IMR-90 (cell line): ENCODE measurements at regions not wholly inside any gene's neighbourhood (a gene's known extent, or its start where the extent isn't known, plus 50 kb on each side); places are given as distances from the start of the nearest gene placed in this dataset.

Experiments
- ATAC-seq: fragments of 200-7000 bp; cut with Tn5 transposase; 2 replicates; pipeline ENCODE4 v1.9.1; 2020; ENCODE audit warnings: low read depth, mild to moderate bottlenecking, moderate library complexity
- BruUV-seq: library from RNA; stranded (reverse); fragments of 400-500 nt; replicated peaks from 2 replicates; lab custom pipeline; 2021; lab: Mats Ljungman, UMichigan
- CTCF ChIA-PET: fragments of 300-600 bp; formaldehyde crosslinking; extraction: SDS; loops from one replicate; lab custom pipeline; 2021; ENCODE audit warnings: antibody characterized with exemption; lab: Yijun Ruan, JAX
- POLR2A ChIA-PET: fragments of 300-600 bp; sonication (Branson Sonifier 250); formaldehyde crosslinking; loops from one replicate; lab custom pipeline; 2022; ENCODE audit warnings: antibody characterized with exemption; ENCODE audit not compliant: unreplicated experiment; lab: Charles Lee
- DNase-seq: peaks from one replicate; pipeline ENCODE4 v3.0.0; 2013
- H2AFZ ChIP-seq: replicated peaks from 2 replicates; pipeline ENCODE3; 2013; ENCODE audit warnings: low read length, mild to moderate bottlenecking; ENCODE audit not compliant: poor library complexity
- H2AK5ac ChIP-seq: 2 replicates; pipeline ENCODE4 v1.6.1; 2013; ENCODE audit warnings: low read depth, low read length, inconsistent platforms
- H2AK9ac ChIP-seq: replicated peaks from 2 replicates; pipeline ENCODE3; 2013; ENCODE audit warnings: mild to moderate bottlenecking, low read depth, low read length, moderate library complexity; ENCODE audit not compliant: poor library complexity
- H2BK120ac ChIP-seq: 2 replicates; pipeline ENCODE4 v1.6.1; 2013; ENCODE audit warnings: low read depth, low read length, inconsistent platforms
- H2BK15ac ChIP-seq: 3 replicates; pipeline ENCODE4 v1.6.1; 2013; ENCODE audit warnings: low read depth, low read length, inconsistent platforms
- H2BK20ac ChIP-seq: 2 replicates; pipeline ENCODE4 v1.6.1; 2013; ENCODE audit warnings: low read depth, mild to moderate bottlenecking, inconsistent platforms, low read length, moderate library complexity
- H2BK5ac ChIP-seq: 2 replicates; pipeline ENCODE4 v1.6.1; 2013; ENCODE audit warnings: mild to moderate bottlenecking, low read depth, low read length, inconsistent platforms; ENCODE audit not compliant: poor library complexity, severe bottlenecking
- H3K14ac ChIP-seq: replicated peaks from 2 replicates; pipeline ENCODE4 v1.6.1; 2013; ENCODE audit warnings: low read depth, low read length, inconsistent platforms
- H3K18ac ChIP-seq: 2 replicates; pipeline ENCODE4 v1.6.1; 2013; ENCODE audit warnings: low read depth, low read length, control low read depth
- H3K23ac ChIP-seq: 2 replicates; pipeline ENCODE4 v1.6.1; 2013; ENCODE audit warnings: low read depth, low read length, inconsistent platforms
- H3K27ac ChIP-seq: 2 replicates; pipeline ENCODE4 v1.5.1; 2013; ENCODE audit warnings: mild to moderate bottlenecking, control low read depth, low read length; ENCODE audit not compliant: insufficient read depth
- H3K27me3 ChIP-seq: 2 replicates; pipeline ENCODE4 v1.6.1; 2013; ENCODE audit warnings: low read length; ENCODE audit not compliant: control insufficient read depth, insufficient read depth
- H3K36me3 ChIP-seq: 2 replicates; pipeline ENCODE4 v1.6.1; 2013; ENCODE audit warnings: low read length, mixed read lengths; ENCODE audit not compliant: control insufficient read depth, insufficient read depth
- H3K4ac ChIP-seq: 2 replicates; pipeline ENCODE4 v1.6.1; 2013; ENCODE audit warnings: low read depth, low read length, inconsistent platforms
- H3K4me1 ChIP-seq: 2 replicates; pipeline ENCODE4 v1.6.1; 2013; ENCODE audit warnings: low read length, mixed read lengths; ENCODE audit not compliant: control insufficient read depth, insufficient read depth
- H3K4me2 ChIP-seq: 2 replicates; pipeline ENCODE4 v1.6.1; 2013; ENCODE audit warnings: low read depth, mild to moderate bottlenecking, control low read depth, low read length, moderate library complexity
- H3K4me3 ChIP-seq: 2 replicates; pipeline ENCODE4 v1.5.1; 2013; ENCODE audit warnings: low read depth, mild to moderate bottlenecking, control low read depth, low read length, moderate library complexity; ENCODE audit not compliant: insufficient read depth
- H3K56ac ChIP-seq: 2 replicates; pipeline ENCODE4 v1.6.1; 2013; ENCODE audit warnings: low read length, inconsistent platforms; ENCODE audit not compliant: insufficient read depth; ENCODE audit errors: extremely low read depth
- H3K79me1 ChIP-seq, 2 experiments: 2 replicates each; pipeline ENCODE4 v1.6.1; 2013; ENCODE audit warnings: low read length in 2 of 2, inconsistent platforms in 1 of 2, low read depth in 1 of 2
- H3K9ac ChIP-seq: 2 replicates; pipeline ENCODE4 v1.6.1; 2013; ENCODE audit warnings: low read depth, low read length, control low read depth
- H3K9me1 ChIP-seq: 2 replicates; pipeline ENCODE4 v1.6.1; 2013; ENCODE audit warnings: low read length, inconsistent platforms; ENCODE audit not compliant: insufficient read depth
- H3K9me3 ChIP-seq: 2 replicates; pipeline ENCODE4 v1.6.1; 2013; ENCODE audit warnings: low read length; ENCODE audit not compliant: control insufficient read depth, insufficient read depth
- H4K20me1 ChIP-seq: 2 replicates; pipeline ENCODE4 v1.6.1; 2013; ENCODE audit warnings: low read length, inconsistent platforms; ENCODE audit not compliant: insufficient read depth
- H4K5ac ChIP-seq: 2 replicates; pipeline ENCODE4 v1.6.1; 2013; ENCODE audit warnings: mild to moderate bottlenecking, low read depth, low read length, control low read depth
- H4K8ac ChIP-seq, 2 experiments: 2 replicates each; pipeline ENCODE4 v1.6.1; 2013; ENCODE audit warnings: low read depth in 2 of 2, low read length in 2 of 2, control low read depth in 1 of 2, inconsistent platforms in 1 of 2
- H4K91ac ChIP-seq: 2 replicates; pipeline ENCODE4 v1.6.1; 2013; ENCODE audit warnings: low read depth, low read length, inconsistent platforms; ENCODE audit not compliant: insufficient read depth
- BHLHE40 ChIP-seq: fragments of 150-350 bp; IDR thresholded peaks from 2 replicates; pipeline ENCODE4 v1.6.1; 2016; ENCODE audit warnings: mild to moderate bottlenecking, low read depth, low read length
- CEBPB ChIP-seq: IDR thresholded peaks from 2 replicates; pipeline ENCODE4 v1.6.1; 2012; ENCODE audit warnings: low read depth, low read length, improper control_type of control experiment
- CHD1 ChIP-seq: IDR thresholded peaks from 2 replicates; pipeline ENCODE4 v1.6.1; 2012; ENCODE audit warnings: low read depth, low read length, improper control_type of control experiment
- FOS ChIP-seq: fragments of 150-350 bp; IDR thresholded peaks from 2 replicates; pipeline ENCODE4 v1.6.1; 2016; ENCODE audit warnings: low read depth, low read length
- MAFK ChIP-seq: IDR thresholded peaks from 2 replicates; pipeline ENCODE4 v1.6.1; 2012; ENCODE audit warnings: low read depth, low read length, improper control_type of control experiment
- MAZ ChIP-seq: IDR thresholded peaks from 2 replicates; pipeline ENCODE4 v1.6.1; 2012; ENCODE audit warnings: low read depth, mild to moderate bottlenecking, low read length, improper control_type of control experiment, moderate library complexity, borderline replicate concordance
- MXI1 ChIP-seq: IDR thresholded peaks from 2 replicates; pipeline ENCODE4 v1.6.1; 2012; ENCODE audit warnings: low read depth, mild to moderate bottlenecking, low read length, moderate library complexity, borderline replicate concordance
- NFE2L2 ChIP-seq: fragments of 150-350 bp; IDR thresholded peaks from 2 replicates; pipeline ENCODE4 v1.6.1; 2016; ENCODE audit warnings: low read depth, mild to moderate bottlenecking, low read length
- POLR2A ChIP-seq: IDR thresholded peaks from 2 replicates; pipeline ENCODE4 v1.6.1; 2012; ENCODE audit warnings: mild to moderate bottlenecking, low read depth, low read length
- RAD21 ChIP-seq: IDR thresholded peaks from 2 replicates; pipeline ENCODE4 v1.6.1; 2012; ENCODE audit warnings: low read length, improper control_type of control experiment
- SMC3 ChIP-seq: fragments of 150-350 bp; IDR thresholded peaks from 2 replicates; pipeline ENCODE4 v1.6.1; 2016; ENCODE audit warnings: low read depth, mild to moderate bottlenecking, antibody characterized with exemption, low read length, moderate library complexity
- WGBS, 2 experiments: methylation state at CpG; one replicate each; pipeline versions ENCODE4 v1.1.5 to v1.1.7; 2013; ENCODE audit warnings: missing lambda C conversion rate in 2 of 2; ENCODE audit not compliant: insufficient read length in 1 of 2; ENCODE audit errors: extremely low coverage in 2 of 2; 5-methylcytosine and 5-hydroxymethylcytosine counted together
- dilution Hi-C: fragments of 300-500 bp; cut with HindIII; formaldehyde crosslinking; loops from one replicate; pipeline ENCODE4 v1.14.3; 2018; ENCODE audit warnings: low sequenced_read_pairs; ENCODE audit not compliant: unreplicated experiment
- in situ Hi-C: fragments of 300-500 bp; cut with MboI; formaldehyde crosslinking; loops from 3 replicates; pipeline ENCODE4 v1.14.3; 2019; ENCODE audit warnings: low sequenced_read_pairs, inconsistent platforms, mixed read lengths
- intact Hi-C: fragments of 100-400 bp; cut with micrococcal nuclease; formaldehyde crosslinking; loops from 2 replicates; pipeline ENCODE4 v1.10.0; 2022
- TF ChIP-seq, protein P1 (sequence below): fragments of 150-350 bp; IDR thresholded peaks from 2 replicates; pipeline ENCODE4 v1.6.1; 2016; ENCODE audit warnings: low read depth, mild to moderate bottlenecking, low read length, moderate library complexity, borderline replicate concordance
- TF ChIP-seq, protein P2 (sequence below): fragments of 150-350 bp; IDR thresholded peaks from 2 replicates; pipeline ENCODE4 v1.6.1; 2017; ENCODE audit warnings: mild to moderate bottlenecking, antibody characterized with exemption, low read length, low read depth
- TF ChIP-seq, protein P3 (sequence below): conservative IDR thresholded peaks from 2 replicates; pipeline ENCODE4 v1.5.1; 2012; ENCODE audit warnings: mild to moderate bottlenecking, low read depth, low read length, improper control_type of control experiment

DNA sequence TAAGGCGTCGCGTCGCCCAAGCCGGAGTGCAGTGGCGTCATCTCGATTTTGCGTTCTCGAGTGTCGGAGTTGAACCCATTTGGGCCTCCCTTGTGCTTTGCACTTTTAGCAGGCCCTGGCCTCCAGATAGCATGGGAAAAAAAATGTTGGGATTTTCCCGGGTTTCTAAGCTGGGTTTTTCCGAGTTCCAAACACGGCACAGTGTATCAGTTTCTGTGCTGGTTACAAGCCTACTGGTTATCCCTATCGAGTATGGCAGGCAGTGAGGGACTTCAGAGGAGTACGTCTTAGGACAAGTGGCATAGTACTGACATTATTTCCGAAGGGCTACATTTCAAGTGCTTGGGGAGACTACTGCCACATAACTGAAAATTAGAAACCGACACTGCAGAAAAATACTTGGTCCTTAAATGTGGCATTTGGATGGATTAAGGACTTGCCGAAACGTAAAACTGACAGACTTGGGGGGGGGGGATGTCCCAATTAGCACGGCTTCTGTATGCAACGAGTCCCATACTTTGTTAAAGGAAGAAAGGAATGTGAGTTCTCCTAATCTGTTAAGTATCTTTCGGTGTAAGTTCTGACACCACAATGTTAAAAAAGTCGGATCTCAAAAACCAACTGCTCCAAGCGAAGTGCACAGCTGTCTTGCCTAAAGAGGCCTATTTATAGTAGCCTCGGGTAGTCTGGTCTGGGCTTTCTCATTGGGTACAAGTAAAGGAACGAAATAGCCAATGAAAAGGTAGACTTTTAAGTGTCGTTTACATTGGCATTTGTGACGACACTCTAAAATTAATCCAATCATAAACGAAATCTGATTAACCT lies 70.2 kb downstream of the HFE start:
- no peaks in the 10 kb centered on the region for H3K36me3 ChIP-seq
- 0% methylated on average over 11 of the region's 29 CpGs; no CpG with 5 or more reads in 1 of the 2 experiments for WGBS, 2 experiments
- intact Hi-C loops (loop anchor here (1.0 to 2.0 kb wide), 3 partner anchors 33 to 54 kb away; a partner anchor contains a TSS), in situ Hi-C loops (no loop called here), dilution Hi-C loops (no loop called here)
- H3K14ac ChIP-seq: no peak overlapping the region; the same call in 1 of the 2 replicates
- no TSS peak for BruUV-seq
- peak overlapping the region; percentile 92 for H2AK9ac ChIP-seq
- ChIA-PET POLR2A (interaction anchor here (0.6 to 6.2 kb wide), 6 partner anchors 26 to 59 kb away, joined by 3 to 95 read pairs (median 3); a partner anchor contains a TSS), CTCF (interaction anchor here (0.6 to 0.9 kb wide), 2 partner anchors 33 to 92 kb away, joined by 3 read pairs; a partner anchor contains a TSS)
- H3K79me1 ChIP-seq: peaks cover 6 to 11% of the 10 kb centered on the region in 2 experiments; a peak in 3 of 4 replicates
- peaks cover 14% of the 10 kb centered on the region for H4K20me1 ChIP-seq
- peak overlapping the region; percentile 91 for H3K4me2 ChIP-seq
- H3K18ac ChIP-seq: no peak overlapping the region; the same call in 1 of the 2 replicates
- H3K4me3 ChIP-seq: peak overlapping the region; percentile 82
- no peaks in the 10 kb centered on the region for H3K27me3 ChIP-seq
- H2BK5ac ChIP-seq: peak overlapping the region; percentile 61
- H4K5ac ChIP-seq: no peak overlapping the region
- DNase-seq (peak; percentile 99), ATAC-seq (peak; percentile 72)
- H2BK15ac ChIP-seq: no peak overlapping the region
- peak overlapping the region; percentile 66 for H3K9ac ChIP-seq
- no peak overlapping the region for H4K91ac ChIP-seq
- no peak overlapping the region for H3K4ac ChIP-seq
- no peaks in the 10 kb centered on the region for H3K9me1 ChIP-seq
- no peaks in the 10 kb centered on the region for H3K9me3 ChIP-seq
- 0 out of 2 replicates have a peak, but pooled peaks cover 1% of the 10 kb centered on the region for H3K4me1 ChIP-seq
- no peak overlapping the region for H2AK5ac ChIP-seq
- H3K56ac ChIP-seq: peak overlapping the region; percentile 50; the same call in 1 of the 2 replicates
- no peak overlapping the region for H2AFZ ChIP-seq
- no peak overlapping the region; the same call in 1 of the 2 replicates for H2BK120ac ChIP-seq
- H3K23ac ChIP-seq: peak overlapping the region; percentile 20
- peak overlapping the region; percentile 72 for H3K27ac ChIP-seq
- no peak overlapping the region for H4K8ac ChIP-seq
- H2BK20ac ChIP-seq: no peak overlapping the region
- TF ChIP-seq MAZ (peak; percentile 18; the same call in 1 of the 2 replicates), RAD21 (no peak), BHLHE40 (no peak), CHD1 (0 out of 2 replicates have a peak, but pooled peaks have one; percentile 27), SMC3 (no peak), NFE2L2 (no peak), CEBPB (no peak), POLR2A (peak; percentile 93), FOS (no peak), MAFK (no peak), MXI1 (no peak)
- TF ChIP-seq, protein P1, sequence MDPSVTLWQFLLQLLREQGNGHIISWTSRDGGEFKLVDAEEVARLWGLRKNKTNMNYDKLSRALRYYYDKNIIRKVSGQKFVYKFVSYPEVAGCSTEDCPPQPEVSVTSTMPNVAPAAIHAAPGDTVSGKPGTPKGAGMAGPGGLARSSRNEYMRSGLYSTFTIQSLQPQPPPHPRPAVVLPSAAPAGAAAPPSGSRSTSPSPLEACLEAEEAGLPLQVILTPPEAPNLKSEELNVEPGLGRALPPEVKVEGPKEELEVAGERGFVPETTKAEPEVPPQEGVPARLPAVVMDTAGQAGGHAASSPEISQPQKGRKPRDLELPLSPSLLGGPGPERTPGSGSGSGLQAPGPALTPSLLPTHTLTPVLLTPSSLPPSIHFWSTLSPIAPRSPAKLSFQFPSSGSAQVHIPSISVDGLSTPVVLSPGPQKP: no peak
- TF ChIP-seq, protein P2, sequence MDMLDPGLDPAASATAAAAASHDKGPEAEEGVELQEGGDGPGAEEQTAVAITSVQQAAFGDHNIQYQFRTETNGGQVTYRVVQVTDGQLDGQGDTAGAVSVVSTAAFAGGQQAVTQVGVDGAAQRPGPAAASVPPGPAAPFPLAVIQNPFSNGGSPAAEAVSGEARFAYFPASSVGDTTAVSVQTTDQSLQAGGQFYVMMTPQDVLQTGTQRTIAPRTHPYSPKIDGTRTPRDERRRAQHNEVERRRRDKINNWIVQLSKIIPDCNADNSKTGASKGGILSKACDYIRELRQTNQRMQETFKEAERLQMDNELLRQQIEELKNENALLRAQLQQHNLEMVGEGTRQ: no peak
- TF ChIP-seq, protein P3, sequence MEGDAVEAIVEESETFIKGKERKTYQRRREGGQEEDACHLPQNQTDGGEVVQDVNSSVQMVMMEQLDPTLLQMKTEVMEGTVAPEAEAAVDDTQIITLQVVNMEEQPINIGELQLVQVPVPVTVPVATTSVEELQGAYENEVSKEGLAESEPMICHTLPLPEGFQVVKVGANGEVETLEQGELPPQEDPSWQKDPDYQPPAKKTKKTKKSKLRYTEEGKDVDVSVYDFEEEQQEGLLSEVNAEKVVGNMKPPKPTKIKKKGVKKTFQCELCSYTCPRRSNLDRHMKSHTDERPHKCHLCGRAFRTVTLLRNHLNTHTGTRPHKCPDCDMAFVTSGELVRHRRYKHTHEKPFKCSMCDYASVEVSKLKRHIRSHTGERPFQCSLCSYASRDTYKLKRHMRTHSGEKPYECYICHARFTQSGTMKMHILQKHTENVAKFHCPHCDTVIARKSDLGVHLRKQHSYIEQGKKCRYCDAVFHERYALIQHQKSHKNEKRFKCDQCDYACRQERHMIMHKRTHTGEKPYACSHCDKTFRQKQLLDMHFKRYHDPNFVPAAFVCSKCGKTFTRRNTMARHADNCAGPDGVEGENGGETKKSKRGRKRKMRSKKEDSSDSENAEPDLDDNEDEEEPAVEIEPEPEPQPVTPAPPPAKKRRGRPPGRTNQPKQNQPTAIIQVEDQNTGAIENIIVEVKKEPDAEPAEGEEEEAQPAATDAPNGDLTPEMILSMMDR: no peak
